Fibroblast of lung (primary cell): ENCODE measurements at regions not wholly inside any gene's neighbourhood (a gene's known extent, or its start where the extent isn't known, plus 50 kb on each side); places are given as distances from the start of the nearest gene placed in this dataset.

ENCODE experiments used
- DNase-seq, 2 donors: peaks; one replicate each; pipeline versions ENCODE4 v3.0.0 to v3.0.0-alpha.2; 2010; ENCODE audit warnings: low read depth in 2 of 2
- H2AFZ ChIP-seq: 2 replicates; pipeline ENCODE4 v1.5.1; 2012; ENCODE audit warnings: low read length, control low read depth, inconsistent platforms
- H3K27ac ChIP-seq: 2 replicates; pipeline ENCODE4 v1.5.1; 2011; ENCODE audit warnings: low read length, control low read depth; ENCODE audit not compliant: insufficient read depth
- H3K27me3 ChIP-seq: 2 replicates; pipeline ENCODE4 v1.5.1; 2011; ENCODE audit warnings: mild to moderate bottlenecking, low read length; ENCODE audit not compliant: control insufficient read depth, insufficient read depth
- H3K36me3 ChIP-seq: 2 replicates; pipeline ENCODE4 v1.5.1; 2011; ENCODE audit warnings: low read length; ENCODE audit not compliant: control insufficient read depth, insufficient read depth
- H3K4me1 ChIP-seq: 2 replicates; pipeline ENCODE4 v1.5.1; 2011; ENCODE audit warnings: low read length; ENCODE audit not compliant: control insufficient read depth, insufficient read depth; ENCODE audit errors: extremely low read depth
- H3K4me2 ChIP-seq: 2 replicates; pipeline ENCODE4 v1.5.1; 2011; ENCODE audit warnings: low read length, control low read depth; ENCODE audit not compliant: insufficient read depth; ENCODE audit errors: extremely low read depth
- H3K4me3 ChIP-seq, 4 experiments: fragments of 200-600 bp in 1 of 4; sonication (generic) in 1 of 4; replicated peaks in 1 of 4; 2 replicates each; pipeline ENCODE4 v1.5.1; 2011 to 2016; ENCODE audit warnings: low read length in 4 of 4, low read depth in 3 of 4, mild to moderate bottlenecking in 3 of 4, control low read depth in 2 of 4, inconsistent platforms in 1 of 4, mixed read lengths in 1 of 4; ENCODE audit not compliant: insufficient read depth in 1 of 4; ENCODE audit errors: control extremely low read depth in 1 of 4
- H3K79me2 ChIP-seq: 2 replicates; pipeline ENCODE4 v1.5.1; 2012; ENCODE audit warnings: mild to moderate bottlenecking, low read length, inconsistent platforms; ENCODE audit not compliant: control insufficient read depth, insufficient read depth
- H3K9ac ChIP-seq: 2 replicates; pipeline ENCODE4 v1.5.1; 2011; ENCODE audit warnings: mild to moderate bottlenecking, low read length, control low read depth; ENCODE audit not compliant: insufficient read depth
- H3K9me3 ChIP-seq: 2 replicates; pipeline ENCODE4 v1.5.1; 2012; ENCODE audit warnings: low read depth, low read length; ENCODE audit not compliant: control insufficient read depth, insufficient read depth
- H4K20me1 ChIP-seq: 2 replicates; pipeline ENCODE4 v1.5.1; 2011; ENCODE audit warnings: low read length; ENCODE audit not compliant: control insufficient read depth, insufficient read depth; ENCODE audit errors: extremely low read depth
- EZH2 ChIP-seq: IDR thresholded peaks from 2 replicates; pipeline ENCODE4 v1.5.1; 2012; ENCODE audit warnings: low read length, control low read depth, mild to moderate bottlenecking; ENCODE audit errors: missing control alignments
- TF ChIP-seq, protein P1 (sequence below), 2 donors: IDR thresholded peaks in 1 of 2; conservative IDR thresholded peaks in 1 of 2; 1 replicate in 1 of 2; 2 replicates in 1 of 2; pipeline ENCODE4 v1.5.1; 2011 to 2012; ENCODE audit warnings: low read length in 2 of 2, control low read depth in 1 of 2, inconsistent platforms in 1 of 2, low read depth in 1 of 2, mild to moderate bottlenecking in 1 of 2

- no peak overlapping the region for H3K4me3 ChIP-seq
- H3K9ac ChIP-seq = no peak overlapping the region
- H3K36me3 ChIP-seq = no peaks in the 10 kb centered on the region
- TF ChIP-seq, protein P1, sequence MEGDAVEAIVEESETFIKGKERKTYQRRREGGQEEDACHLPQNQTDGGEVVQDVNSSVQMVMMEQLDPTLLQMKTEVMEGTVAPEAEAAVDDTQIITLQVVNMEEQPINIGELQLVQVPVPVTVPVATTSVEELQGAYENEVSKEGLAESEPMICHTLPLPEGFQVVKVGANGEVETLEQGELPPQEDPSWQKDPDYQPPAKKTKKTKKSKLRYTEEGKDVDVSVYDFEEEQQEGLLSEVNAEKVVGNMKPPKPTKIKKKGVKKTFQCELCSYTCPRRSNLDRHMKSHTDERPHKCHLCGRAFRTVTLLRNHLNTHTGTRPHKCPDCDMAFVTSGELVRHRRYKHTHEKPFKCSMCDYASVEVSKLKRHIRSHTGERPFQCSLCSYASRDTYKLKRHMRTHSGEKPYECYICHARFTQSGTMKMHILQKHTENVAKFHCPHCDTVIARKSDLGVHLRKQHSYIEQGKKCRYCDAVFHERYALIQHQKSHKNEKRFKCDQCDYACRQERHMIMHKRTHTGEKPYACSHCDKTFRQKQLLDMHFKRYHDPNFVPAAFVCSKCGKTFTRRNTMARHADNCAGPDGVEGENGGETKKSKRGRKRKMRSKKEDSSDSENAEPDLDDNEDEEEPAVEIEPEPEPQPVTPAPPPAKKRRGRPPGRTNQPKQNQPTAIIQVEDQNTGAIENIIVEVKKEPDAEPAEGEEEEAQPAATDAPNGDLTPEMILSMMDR (conservative IDR thresholded peaks at IDR 0.05 in 1 of 2, IDR thresholded peaks at IDR 0.05 in 1 of 2; ENCODE audit: low read depth in 1 of 2, low read length in 2 of 2) = no peak
- TF ChIP-seq EZH2 = no peak
- peaks cover 3% of the 10 kb centered on the region for H3K4me1 ChIP-seq
- H2AFZ ChIP-seq = no peak overlapping the region
- H3K27me3 ChIP-seq = no peaks in the 10 kb centered on the region
- no peak overlapping the region for H3K27ac ChIP-seq
- no peaks in the 10 kb centered on the region for H4K20me1 ChIP-seq
- no peak for DNase-seq
- no peaks in the 10 kb centered on the region for H3K9me3 ChIP-seq
- H3K4me2 ChIP-seq = no peak overlapping the region
- H3K79me2 ChIP-seq = no peaks in the 10 kb centered on the region
Measured at GRCh38 chr5:154648229-154648628, 106.9 kb upstream of the LARP1 start.

DNA sequence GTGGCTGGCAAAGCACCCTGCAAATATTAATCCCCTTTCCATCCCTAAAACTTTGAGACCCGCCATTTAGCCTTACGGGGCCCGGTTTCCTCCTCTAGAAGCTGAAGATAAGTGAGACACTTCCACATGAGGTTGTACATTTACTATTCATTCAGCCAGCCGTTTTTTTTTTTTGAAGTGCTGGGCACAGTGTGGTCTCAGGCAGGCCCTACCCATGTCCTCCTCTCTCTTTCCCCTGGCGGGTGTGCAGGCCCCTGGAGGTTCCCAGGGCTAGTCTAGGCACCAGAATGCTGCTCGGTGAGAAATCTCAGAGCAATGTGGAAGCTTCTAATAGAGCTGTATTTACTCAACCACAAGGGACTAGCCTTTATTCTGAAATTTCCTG lies 107.4 kb upstream of the LARP1 start:
- Histone ChIP-seq H3K4me3 (no peak overlapping the region), H3K36me3 (no peaks in the 10 kb centered on the region), H3K4me2 (no peak overlapping the region), H3K9ac (no peak overlapping the region), H3K27me3 (no peaks in the 10 kb centered on the region), H2AFZ (peak overlapping the region; percentile 74), H3K79me2 (no peaks in the 10 kb centered on the region), H3K27ac (no peak overlapping the region), H4K20me1 (no peaks in the 10 kb centered on the region), H3K9me3 (no peaks in the 10 kb centered on the region), H3K4me1 (peaks cover 3% of the 10 kb centered on the region)
- no peak for TF ChIP-seq EZH2
- TF ChIP-seq, protein P1 (conservative IDR thresholded peaks at IDR 0.05 in 1 of 2, IDR thresholded peaks at IDR 0.05 in 1 of 2; ENCODE audit: low read depth in 1 of 2, low read length in 2 of 2) = no peak
- no peak for DNase-seq

- Histone ChIP-seq H3K4me1 (peaks cover 3% of the 10 kb centered on the region), H3K79me2 (no peaks in the 10 kb centered on the region), H3K27me3 (no peaks in the 10 kb centered on the region), H4K20me1 (no peaks in the 10 kb centered on the region), H2AFZ (peak overlapping the region; percentile 74), H3K9ac (no peak overlapping the region), H3K36me3 (no peaks in the 10 kb centered on the region), H3K4me3 (peak overlapping the region in 3 of 4 experiments; percentile 19 to 25 (median 22)), H3K4me2 (peak overlapping the region; percentile 25), H3K27ac (no peak overlapping the region), H3K9me3 (no peaks in the 10 kb centered on the region)
- DNase-seq = peak; percentile 14 to 46
- no peak for TF ChIP-seq EZH2
- TF ChIP-seq, protein P1 (conservative IDR thresholded peaks at IDR 0.05 in 1 of 2, IDR thresholded peaks at IDR 0.05 in 1 of 2; ENCODE audit: low read depth in 1 of 2, low read length in 2 of 2) = no peak
Measured at GRCh38 chr5:154647114-154647760, 107.9 kb upstream of the LARP1 start.
